Liver (tissue), 3 donors: ENCODE measurements at regions not wholly inside any gene's neighbourhood (a gene's known extent, or its start where the extent isn't known, plus 50 kb on each side); places are given as distances from the start of the nearest gene placed in this dataset.

ENCODE experiments used
- FOXA2 ChIP-seq: IDR thresholded peaks from 2 replicates; pipeline ENCODE4 v1.6.1; 2016; ENCODE audit warnings: antibody characterized with exemption
- GABPA ChIP-seq, 2 donors: IDR thresholded peaks in 1 of 2; conservative IDR thresholded peaks in 1 of 2; 2 replicates each; pipeline ENCODE4 v1.6.1; 2016; ENCODE audit warnings: antibody characterized with exemption in 2 of 2, mild to moderate bottlenecking in 1 of 2, moderate library complexity in 1 of 2
- HNF4A ChIP-seq, 2 donors: conservative IDR thresholded peaks; 2 replicates each; pipeline ENCODE4 v1.6.1; 2016; ENCODE audit warnings: antibody characterized with exemption in 2 of 2, mild to moderate bottlenecking in 2 of 2
- JUND ChIP-seq, 2 donors: IDR thresholded peaks; 2 replicates each; pipeline ENCODE4 v1.6.1; 2016; ENCODE audit warnings: antibody characterized with exemption in 2 of 2
- RAD21 ChIP-seq, 2 donors: IDR thresholded peaks; 2 replicates each; pipeline ENCODE4 v1.6.1; 2016; ENCODE audit warnings: antibody characterized with exemption in 2 of 2, mild to moderate bottlenecking in 2 of 2
- SP1 ChIP-seq: IDR thresholded peaks from 2 replicates; pipeline ENCODE4 v1.6.1; 2018; ENCODE audit warnings: antibody characterized with exemption, mild to moderate bottlenecking
- TAF1 ChIP-seq: conservative IDR thresholded peaks from 2 replicates; pipeline ENCODE4 v1.6.1; 2016; ENCODE audit warnings: antibody characterized with exemption, mild to moderate bottlenecking
- TF ChIP-seq, protein P1 (sequence below): fragments of 150-350 bp; IDR thresholded peaks from 2 replicates; pipeline ENCODE4 v1.5.1; 2017; ENCODE audit warnings: improper control_type of control experiment, low read depth, low read length; ENCODE audit not compliant: missing input control
- TF ChIP-seq, protein P2 (sequence below): IDR thresholded peaks from 2 replicates; pipeline ENCODE4 v1.6.1; 2016; ENCODE audit warnings: antibody characterized with exemption
- TF ChIP-seq, protein P3 (sequence below): IDR thresholded peaks from 2 replicates; pipeline ENCODE4 v1.6.1; 2016; ENCODE audit warnings: antibody characterized with exemption, mild to moderate bottlenecking
- TF ChIP-seq, protein P4 (sequence below): IDR thresholded peaks from 2 replicates; pipeline ENCODE4 v1.6.1; 2016; ENCODE audit warnings: antibody characterized with exemption
- TF ChIP-seq, protein P5 (sequence below): IDR thresholded peaks from 2 replicates; pipeline ENCODE4 v1.6.1; 2016; ENCODE audit warnings: antibody characterized with exemption
- donor health status: healthy.
- donor health status: healthy.

DNA sequence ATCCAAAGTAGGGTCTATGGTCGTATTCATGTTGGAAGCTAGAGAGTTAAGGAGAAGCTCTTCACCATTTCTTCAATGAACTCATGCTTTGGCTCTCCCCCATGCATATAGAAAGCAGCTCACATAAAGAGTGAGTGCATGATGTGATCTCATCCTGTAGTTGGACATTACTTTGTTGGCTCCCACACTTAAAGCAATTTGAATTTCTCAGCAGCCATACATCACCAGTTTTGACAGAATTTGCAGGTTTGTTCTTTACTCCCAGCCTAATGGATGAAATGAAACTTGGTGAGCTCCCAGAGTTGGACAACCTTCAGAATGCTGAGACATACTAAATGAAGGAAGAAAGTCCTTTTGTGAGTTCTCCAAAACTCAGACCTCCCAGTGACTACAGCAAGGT lies 613.5 kb downstream of the IQCM start:
- TF ChIP-seq RAD21 (IDR thresholded peaks at IDR 0.05) = no peak
- TF ChIP-seq, protein P1, sequence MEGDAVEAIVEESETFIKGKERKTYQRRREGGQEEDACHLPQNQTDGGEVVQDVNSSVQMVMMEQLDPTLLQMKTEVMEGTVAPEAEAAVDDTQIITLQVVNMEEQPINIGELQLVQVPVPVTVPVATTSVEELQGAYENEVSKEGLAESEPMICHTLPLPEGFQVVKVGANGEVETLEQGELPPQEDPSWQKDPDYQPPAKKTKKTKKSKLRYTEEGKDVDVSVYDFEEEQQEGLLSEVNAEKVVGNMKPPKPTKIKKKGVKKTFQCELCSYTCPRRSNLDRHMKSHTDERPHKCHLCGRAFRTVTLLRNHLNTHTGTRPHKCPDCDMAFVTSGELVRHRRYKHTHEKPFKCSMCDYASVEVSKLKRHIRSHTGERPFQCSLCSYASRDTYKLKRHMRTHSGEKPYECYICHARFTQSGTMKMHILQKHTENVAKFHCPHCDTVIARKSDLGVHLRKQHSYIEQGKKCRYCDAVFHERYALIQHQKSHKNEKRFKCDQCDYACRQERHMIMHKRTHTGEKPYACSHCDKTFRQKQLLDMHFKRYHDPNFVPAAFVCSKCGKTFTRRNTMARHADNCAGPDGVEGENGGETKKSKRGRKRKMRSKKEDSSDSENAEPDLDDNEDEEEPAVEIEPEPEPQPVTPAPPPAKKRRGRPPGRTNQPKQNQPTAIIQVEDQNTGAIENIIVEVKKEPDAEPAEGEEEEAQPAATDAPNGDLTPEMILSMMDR = no peak
- TF ChIP-seq TAF1 = no peak
- no peak for TF ChIP-seq GABPA (IDR thresholded peaks at IDR 0.05 in 1 of 2, conservative IDR thresholded peaks at IDR 0.05 in 1 of 2)
- TF ChIP-seq, protein P2, sequence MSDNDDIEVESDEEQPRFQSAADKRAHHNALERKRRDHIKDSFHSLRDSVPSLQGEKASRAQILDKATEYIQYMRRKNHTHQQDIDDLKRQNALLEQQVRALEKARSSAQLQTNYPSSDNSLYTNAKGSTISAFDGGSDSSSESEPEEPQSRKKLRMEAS = no peak
- no peak for TF ChIP-seq HNF4A (conservative IDR thresholded peaks at IDR 0.05)
- no peak for TF ChIP-seq FOXA2
- TF ChIP-seq JUND (IDR thresholded peaks at IDR 0.05) = no peak
- TF ChIP-seq, protein P3, sequence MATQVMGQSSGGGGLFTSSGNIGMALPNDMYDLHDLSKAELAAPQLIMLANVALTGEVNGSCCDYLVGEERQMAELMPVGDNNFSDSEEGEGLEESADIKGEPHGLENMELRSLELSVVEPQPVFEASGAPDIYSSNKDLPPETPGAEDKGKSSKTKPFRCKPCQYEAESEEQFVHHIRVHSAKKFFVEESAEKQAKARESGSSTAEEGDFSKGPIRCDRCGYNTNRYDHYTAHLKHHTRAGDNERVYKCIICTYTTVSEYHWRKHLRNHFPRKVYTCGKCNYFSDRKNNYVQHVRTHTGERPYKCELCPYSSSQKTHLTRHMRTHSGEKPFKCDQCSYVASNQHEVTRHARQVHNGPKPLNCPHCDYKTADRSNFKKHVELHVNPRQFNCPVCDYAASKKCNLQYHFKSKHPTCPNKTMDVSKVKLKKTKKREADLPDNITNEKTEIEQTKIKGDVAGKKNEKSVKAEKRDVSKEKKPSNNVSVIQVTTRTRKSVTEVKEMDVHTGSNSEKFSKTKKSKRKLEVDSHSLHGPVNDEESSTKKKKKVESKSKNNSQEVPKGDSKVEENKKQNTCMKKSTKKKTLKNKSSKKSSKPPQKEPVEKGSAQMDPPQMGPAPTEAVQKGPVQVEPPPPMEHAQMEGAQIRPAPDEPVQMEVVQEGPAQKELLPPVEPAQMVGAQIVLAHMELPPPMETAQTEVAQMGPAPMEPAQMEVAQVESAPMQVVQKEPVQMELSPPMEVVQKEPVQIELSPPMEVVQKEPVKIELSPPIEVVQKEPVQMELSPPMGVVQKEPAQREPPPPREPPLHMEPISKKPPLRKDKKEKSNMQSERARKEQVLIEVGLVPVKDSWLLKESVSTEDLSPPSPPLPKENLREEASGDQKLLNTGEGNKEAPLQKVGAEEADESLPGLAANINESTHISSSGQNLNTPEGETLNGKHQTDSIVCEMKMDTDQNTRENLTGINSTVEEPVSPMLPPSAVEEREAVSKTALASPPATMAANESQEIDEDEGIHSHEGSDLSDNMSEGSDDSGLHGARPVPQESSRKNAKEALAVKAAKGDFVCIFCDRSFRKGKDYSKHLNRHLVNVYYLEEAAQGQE = no peak
- TF ChIP-seq, protein P4, sequence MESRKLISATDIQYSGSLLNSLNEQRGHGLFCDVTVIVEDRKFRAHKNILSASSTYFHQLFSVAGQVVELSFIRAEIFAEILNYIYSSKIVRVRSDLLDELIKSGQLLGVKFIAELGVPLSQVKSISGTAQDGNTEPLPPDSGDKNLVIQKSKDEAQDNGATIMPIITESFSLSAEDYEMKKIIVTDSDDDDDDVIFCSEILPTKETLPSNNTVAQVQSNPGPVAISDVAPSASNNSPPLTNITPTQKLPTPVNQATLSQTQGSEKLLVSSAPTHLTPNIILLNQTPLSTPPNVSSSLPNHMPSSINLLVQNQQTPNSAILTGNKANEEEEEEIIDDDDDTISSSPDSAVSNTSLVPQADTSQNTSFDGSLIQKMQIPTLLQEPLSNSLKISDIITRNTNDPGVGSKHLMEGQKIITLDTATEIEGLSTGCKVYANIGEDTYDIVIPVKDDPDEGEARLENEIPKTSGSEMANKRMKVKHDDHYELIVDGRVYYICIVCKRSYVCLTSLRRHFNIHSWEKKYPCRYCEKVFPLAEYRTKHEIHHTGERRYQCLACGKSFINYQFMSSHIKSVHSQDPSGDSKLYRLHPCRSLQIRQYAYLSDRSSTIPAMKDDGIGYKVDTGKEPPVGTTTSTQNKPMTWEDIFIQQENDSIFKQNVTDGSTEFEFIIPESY = no peak
- TF ChIP-seq SP1 = no peak
- TF ChIP-seq, protein P5, sequence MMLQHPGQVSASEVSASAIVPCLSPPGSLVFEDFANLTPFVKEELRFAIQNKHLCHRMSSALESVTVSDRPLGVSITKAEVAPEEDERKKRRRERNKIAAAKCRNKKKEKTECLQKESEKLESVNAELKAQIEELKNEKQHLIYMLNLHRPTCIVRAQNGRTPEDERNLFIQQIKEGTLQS = no peak
